OCI-LY3 (cell line): ENCODE measurements at regions not wholly inside any gene's neighbourhood (a gene's known extent, or its start where the extent isn't known, plus 50 kb on each side); places are given as distances from the start of the nearest gene placed in this dataset.

Experiments used
- H2AFZ ChIP-seq: fragments of 200-600, 300-600 bp; shearing (Covaris generic); 2 replicates; pipeline ENCODE4 v1.6.0; 2014; ENCODE audit warnings: antibody characterized with exemption, low read depth, low read length
- H3K27ac ChIP-seq: fragments of 200-600, 300-600 bp; sonication (generic); 2 replicates; pipeline ENCODE4 v1.5.1; 2014; ENCODE audit warnings: mild to moderate bottlenecking, low read length, moderate library complexity, mixed read lengths
- H3K27me3 ChIP-seq: fragments of 200-600, 300-600 bp; sonication (generic); 2 replicates; pipeline ENCODE4 v1.6.1; 2014; ENCODE audit warnings: low read depth, low read length, mixed read lengths
- H3K36me3 ChIP-seq: fragments of 200-600, 300-600 bp; sonication (generic); replicated peaks from 2 replicates; pipeline ENCODE3; 2014; ENCODE audit warnings: low read depth, low read length, mixed read lengths
- H3K4me1 ChIP-seq: fragments of 300-600, 200-600 bp; sonication (generic); 2 replicates; pipeline ENCODE4 v1.6.1; 2014; ENCODE audit warnings: low read length, mixed read lengths
- H3K4me2 ChIP-seq: fragments of 200-600, 300-600 bp; sonication (generic); 2 replicates; pipeline ENCODE4 v1.6.1; 2014; ENCODE audit warnings: low read length, mixed read lengths
- H3K4me3 ChIP-seq: fragments of 300-600, 200-600 bp; sonication (generic); 2 replicates; pipeline ENCODE4 v1.5.1; 2014; ENCODE audit warnings: antibody characterized with exemption, mild to moderate bottlenecking, low read length, moderate library complexity
- H3K79me2 ChIP-seq: fragments of 300-600, 200-600 bp; shearing (Covaris generic); 2 replicates; pipeline ENCODE4 v1.6.1; 2014; ENCODE audit warnings: mild to moderate bottlenecking, low read length, mixed read lengths
- H3K9ac ChIP-seq: fragments of 300-600, 200-600 bp; shearing (Covaris generic); 2 replicates; pipeline ENCODE4 v1.6.0; 2014; ENCODE audit warnings: mild to moderate bottlenecking, low read length, moderate library complexity
- H3K9me3 ChIP-seq: fragments of 200-600, 300-600 bp; shearing (Covaris generic); 2 replicates; pipeline ENCODE4 v1.6.1; 2014; ENCODE audit warnings: low read length, mixed read lengths; ENCODE audit not compliant: insufficient read depth
- H4K20me1 ChIP-seq: fragments of 200-600, 300-600 bp; sonication (generic); 2 replicates; pipeline ENCODE4 v1.6.1; 2016; ENCODE audit warnings: low read length, mixed read lengths; ENCODE audit not compliant: insufficient read depth
- CTCF ChIP-seq: fragments of 200-600, 300-600 bp; sonication (generic); IDR thresholded peaks from 2 replicates; pipeline ENCODE4 v1.5.1; 2014; ENCODE audit warnings: antibody characterized with exemption, low read length, low read depth
- EZH2phosphoT487 ChIP-seq: fragments of 200-600 bp; shearing (Covaris generic); IDR thresholded peaks from 2 replicates; pipeline ENCODE4 v1.6.1; 2018; ENCODE audit warnings: antibody characterized with exemption, mixed run types, low read depth

- no peak overlapping the region for H2AFZ ChIP-seq
- no peaks in the 10 kb centered on the region for H3K27me3 ChIP-seq
- H4K20me1 ChIP-seq, result no peaks in the 10 kb centered on the region
- no peak overlapping the region for H3K4me2 ChIP-seq
- TF ChIP-seq EZH2phosphoT487 (no peak), CTCF (no peak)
- no peak overlapping the region for H3K4me3 ChIP-seq
- H3K79me2 ChIP-seq, result no peaks in the 10 kb centered on the region
- no peak overlapping the region for H3K27ac ChIP-seq
- no peaks in the 10 kb centered on the region for H3K9me3 ChIP-seq
- H3K9ac ChIP-seq, result no peak overlapping the region
- H3K4me1 ChIP-seq, result no peaks in the 10 kb centered on the region
- H3K36me3 ChIP-seq, result no peaks in the 10 kb centered on the region
Measured at GRCh38 chr4:115834441-115834840, 721.0 kb upstream of the NDST4 start.

GRCh38 chr4:115824630-115825029, 711.2 kb upstream of the NDST4 start:
- H3K9ac ChIP-seq, result no peak overlapping the region
- no peaks in the 10 kb centered on the region for H3K36me3 ChIP-seq

GRCh38 chr4:115803825-115804224, 690.4 kb upstream of the NDST4 start:
- no peaks in the 10 kb centered on the region for H4K20me1 ChIP-seq
- H3K4me1 ChIP-seq, result no peaks in the 10 kb centered on the region
- no peak overlapping the region for H3K4me2 ChIP-seq
- H3K27me3 ChIP-seq, result no peaks in the 10 kb centered on the region
- no peaks in the 10 kb centered on the region for H3K79me2 ChIP-seq
- H3K36me3 ChIP-seq, result no peaks in the 10 kb centered on the region
- H3K9me3 ChIP-seq, result no peaks in the 10 kb centered on the region
- no peak overlapping the region for H3K4me3 ChIP-seq
- no peak overlapping the region for H3K27ac ChIP-seq
- H2AFZ ChIP-seq, result no peak overlapping the region
- TF ChIP-seq EZH2phosphoT487 (no peak), CTCF (no peak)
- H3K9ac ChIP-seq, result no peak overlapping the region

More at GRCh38 chr4:115824630-115825029, 711.2 kb upstream of the NDST4 start:
- Histone ChIP-seq H3K4me1 (no peaks in the 10 kb centered on the region), H3K79me2 (no peaks in the 10 kb centered on the region), H3K4me3 (no peak overlapping the region), H3K27ac (no peak overlapping the region), H3K4me2 (no peak overlapping the region), H3K27me3 (no peaks in the 10 kb centered on the region), H2AFZ (no peak overlapping the region), H4K20me1 (no peaks in the 10 kb centered on the region), H3K9me3 (no peaks in the 10 kb centered on the region)
- no peak for TF ChIP-seq EZH2phosphoT487
- TF ChIP-seq CTCF, result no peak

- Histone ChIP-seq H3K4me2 (no peak overlapping the region), H3K9ac (no peak overlapping the region), H3K9me3 (no peaks in the 10 kb centered on the region), H3K27ac (no peak overlapping the region), H3K36me3 (no peaks in the 10 kb centered on the region), H3K27me3 (no peaks in the 10 kb centered on the region), H3K79me2 (no peaks in the 10 kb centered on the region), H3K4me3 (no peak overlapping the region), H3K4me1 (no peaks in the 10 kb centered on the region), H2AFZ (no peak overlapping the region), H4K20me1 (no peaks in the 10 kb centered on the region)
- no peak for TF ChIP-seq CTCF
- no peak for TF ChIP-seq EZH2phosphoT487
Measured at GRCh38 chr4:115790812-115791211, 677.4 kb upstream of the NDST4 start.
